SK-N-DZ (cell line): ENCODE measurements at regions not wholly inside any gene's neighbourhood (a gene's known extent, or its start where the extent isn't known, plus 50 kb on each side); places are given as distances from the start of the nearest gene placed in this dataset.

Source experiments
- DNase-seq: peaks from one replicate; pipeline ENCODE4 v3.0.0-alpha.2; 2015; ENCODE audit warnings: low spot score

DNA sequence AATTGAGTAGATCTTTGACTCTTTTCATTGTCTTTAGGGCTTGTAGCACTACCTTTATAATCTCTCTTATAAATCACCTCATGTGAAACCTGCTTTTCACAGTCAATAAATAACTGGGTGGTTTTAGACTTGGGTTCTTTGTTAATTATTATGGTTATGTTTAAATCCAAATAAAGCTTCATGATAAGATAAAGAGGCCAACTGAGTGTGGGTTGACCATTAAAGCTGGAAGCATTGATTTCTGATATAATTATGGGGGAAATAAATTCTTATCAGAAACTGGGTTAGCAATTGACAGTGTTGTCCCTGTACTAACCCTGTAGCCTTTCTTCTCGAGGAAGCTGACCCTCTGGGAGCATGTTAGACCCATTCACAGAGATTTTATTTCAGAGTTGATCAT lies 384.7 kb upstream of the LCORL start:
- no peak for DNase-seq

DNA sequence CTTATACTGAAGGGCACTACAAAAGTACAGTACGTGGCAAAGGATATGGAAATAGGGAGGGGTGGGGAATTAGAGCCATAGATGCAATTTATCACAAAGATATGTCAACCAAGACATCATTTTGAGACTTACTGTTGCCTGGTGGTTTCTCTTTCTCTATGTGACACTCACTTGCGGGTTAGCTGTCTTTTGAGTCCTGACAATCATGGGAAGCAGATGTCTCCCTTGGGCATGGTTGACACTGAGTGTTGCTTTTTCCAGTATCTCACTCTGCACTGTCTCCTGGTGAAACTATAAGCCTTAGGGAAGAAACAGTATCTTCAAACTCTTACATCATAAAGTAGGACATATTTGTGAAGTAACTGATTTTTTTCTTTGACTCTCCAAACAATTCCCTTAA lies 383.5 kb upstream of the LCORL start:
- DNase-seq, result no peak

DNA sequence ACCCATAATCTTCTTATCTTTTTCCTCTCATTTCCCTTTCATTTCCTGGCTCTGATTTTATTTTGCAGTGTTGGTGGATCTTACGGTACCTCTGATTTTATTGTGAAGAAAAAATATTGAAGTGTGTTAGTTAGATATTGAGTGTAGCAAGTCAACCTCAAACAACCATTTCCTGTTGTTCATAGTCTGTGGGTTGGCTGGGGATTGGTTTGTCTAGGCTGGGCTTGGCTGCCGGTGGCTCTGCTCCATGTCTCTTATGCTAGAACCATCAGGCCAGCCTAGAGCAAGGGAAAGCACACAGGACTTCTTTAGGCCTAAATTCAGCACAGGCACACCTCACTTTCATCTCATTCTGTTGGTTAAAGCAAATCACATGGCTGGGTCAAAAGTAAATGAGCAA lies 383.1 kb upstream of the LCORL start:
- DNase-seq, result no peak

DNA sequence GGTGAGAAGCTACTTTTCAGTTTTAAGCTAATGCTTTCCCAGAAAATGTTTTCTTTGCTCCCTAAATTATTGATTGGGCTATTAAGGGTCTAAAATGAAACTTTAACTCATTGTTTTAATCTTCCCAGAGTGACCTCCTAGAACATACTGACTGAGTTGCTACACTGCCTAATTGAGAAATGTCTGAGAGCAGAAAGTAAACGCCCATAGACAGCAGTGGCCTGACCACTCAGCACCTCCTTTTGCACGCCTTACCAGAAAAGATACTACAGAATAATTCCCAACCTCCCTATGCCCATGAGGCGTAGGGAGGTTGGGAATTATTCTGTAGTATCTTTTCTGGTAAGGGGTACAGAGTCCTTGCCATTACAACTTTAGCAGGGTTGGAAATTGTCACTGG lies 381.8 kb upstream of the LCORL start:
- no peak for DNase-seq

DNA sequence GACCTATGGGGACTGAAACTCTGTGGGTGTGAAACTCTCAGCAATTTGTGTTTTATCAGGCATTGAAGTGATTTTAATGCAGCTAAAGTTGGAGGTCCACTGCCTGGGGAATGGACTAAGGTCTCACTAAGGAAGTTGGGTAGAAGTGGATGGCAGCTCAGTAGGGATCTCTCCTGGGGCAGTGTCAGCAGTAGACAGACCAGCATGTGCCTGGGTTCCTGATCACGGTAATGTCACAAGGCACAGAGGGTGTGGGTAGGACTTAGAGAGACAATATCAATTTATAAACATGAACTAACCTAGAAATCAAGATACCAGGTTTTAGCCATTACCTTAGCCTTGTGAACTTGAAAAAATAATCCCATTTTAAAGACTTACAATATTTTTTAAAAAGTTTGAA lies 380.3 kb upstream of the LCORL start:
- no peak for DNase-seq

- no peak for DNase-seq
Observed at GRCh38 chr4:18401425-18401824, 379.9 kb upstream of the LCORL start.

DNA sequence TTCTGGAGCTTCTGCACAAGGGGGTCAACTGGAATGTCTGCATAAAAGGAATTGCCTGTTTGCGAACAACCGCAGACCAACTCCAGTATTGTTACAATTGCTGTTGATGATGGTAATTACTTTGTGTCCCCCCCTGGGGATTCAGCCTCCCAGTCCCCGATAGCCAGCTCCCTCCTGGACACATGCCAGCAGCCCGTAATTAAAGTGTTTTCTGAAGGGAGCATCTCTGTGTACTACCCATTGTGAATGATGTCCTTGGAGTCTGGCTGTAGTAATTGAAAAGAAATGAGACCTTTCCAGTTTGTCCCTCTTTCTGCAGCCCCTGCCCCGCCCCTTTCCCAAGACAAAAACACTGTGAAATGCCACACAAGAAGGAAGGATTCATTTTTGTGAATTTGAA lies 377.1 kb upstream of the LCORL start:
- peak; percentile 26 for DNase-seq

GRCh38 chr4:18397681-18398390 lies 376.3 kb upstream of the LCORL start:
- DNase-seq, result peak; percentile 1

DNA sequence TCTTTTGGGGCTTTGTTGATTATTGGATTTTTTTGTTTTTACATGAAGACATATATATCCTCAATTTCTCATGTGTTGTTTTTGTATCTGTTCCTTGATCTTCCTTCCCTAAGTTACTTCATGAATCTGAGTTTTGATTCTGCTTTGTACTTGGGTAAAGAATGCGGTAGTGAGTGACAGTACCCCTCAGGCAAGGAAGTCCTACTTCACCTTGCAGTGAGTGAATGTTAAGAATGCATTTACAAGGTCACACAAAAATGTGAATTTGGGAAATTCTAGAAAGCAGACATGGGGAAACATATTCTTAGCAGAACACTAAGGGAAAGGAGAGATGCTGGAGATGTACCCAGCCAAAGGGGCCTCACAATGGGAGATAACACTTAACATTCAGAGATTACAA lies 373.1 kb upstream of the LCORL start:
- DNase-seq, result no peak

DNA sequence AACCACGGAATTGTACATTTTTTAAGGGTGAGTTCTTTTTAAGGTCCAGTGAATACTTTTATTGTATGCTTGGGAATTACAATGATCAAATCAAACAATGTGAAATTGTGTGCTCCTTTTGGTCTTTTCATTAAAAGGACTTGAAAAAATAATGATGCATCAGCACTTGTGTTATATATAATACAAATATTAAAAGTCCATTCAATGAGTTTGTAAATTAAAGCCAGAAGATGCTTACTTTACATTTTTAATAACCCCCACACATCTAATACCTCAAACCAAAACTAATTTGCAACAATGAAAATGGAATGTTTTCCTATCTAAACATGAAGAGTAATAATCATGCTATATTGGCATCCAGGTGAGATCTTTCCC lies 369.8 kb upstream of the LCORL start:
- DNase-seq, result no peak

- DNase-seq, result no peak
Observed at GRCh38 chr4:18390655-18391353, 369.2 kb upstream of the LCORL start.

GRCh38 chr4:18389115-18389514 lies 367.6 kb upstream of the LCORL start:
- DNase-seq, result no peak

DNA sequence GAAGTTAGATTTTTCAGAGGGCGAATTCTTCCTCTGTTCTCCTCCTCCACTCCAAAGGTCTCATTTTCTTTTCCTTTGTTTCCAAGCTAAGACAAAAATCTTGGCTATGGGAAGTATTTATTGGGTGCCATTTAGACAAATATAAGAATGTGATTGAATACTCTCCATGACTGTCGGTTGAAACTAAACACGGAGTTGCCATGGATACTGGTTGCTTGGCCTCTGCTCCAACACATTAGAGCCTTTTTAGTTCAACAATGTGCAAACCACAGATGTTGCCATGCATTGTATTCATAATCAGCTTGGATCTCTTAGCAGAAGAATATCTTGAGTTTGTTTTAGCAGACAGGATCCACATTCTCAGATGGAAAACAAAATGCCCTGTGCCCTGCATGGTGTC lies 366.5 kb upstream of the LCORL start:
- DNase-seq, result no peak

GRCh38 chr4:18381186-18381585 lies 359.6 kb upstream of the LCORL start:
- DNase-seq, result no peak

DNA sequence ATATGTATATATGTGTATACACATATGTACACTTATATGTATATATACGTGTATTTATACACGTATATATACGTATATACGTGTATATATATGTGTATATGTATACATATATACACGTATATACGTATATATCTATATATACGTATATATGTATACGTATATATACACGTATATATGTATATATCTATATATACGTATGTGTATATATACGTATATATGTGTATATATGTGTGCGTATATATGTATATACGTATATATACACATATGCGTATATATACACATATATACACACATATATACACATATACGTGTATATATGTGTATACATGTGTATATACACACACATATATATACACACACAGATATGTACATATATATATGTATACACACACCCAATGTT lies 348.0 kb upstream of the LCORL start:
- DNase-seq, result no peak

DNA sequence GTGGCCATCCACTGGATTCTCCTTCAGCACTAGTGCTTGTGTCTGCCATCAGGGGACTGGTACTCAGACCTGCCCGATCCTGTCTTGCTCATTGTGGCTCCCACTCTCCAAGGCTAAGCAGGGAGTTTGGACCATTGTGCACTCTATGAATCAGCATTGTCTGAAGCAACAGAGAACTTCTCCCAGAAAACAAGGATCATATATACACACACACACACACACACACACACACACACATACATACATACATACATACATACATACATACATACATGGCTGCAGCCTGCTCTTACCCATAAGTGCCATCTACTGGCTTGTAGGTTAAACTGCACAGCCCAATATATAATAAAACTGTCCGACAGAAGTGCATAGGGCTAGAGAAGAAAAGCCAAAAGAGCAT lies 345.3 kb upstream of the LCORL start:
- DNase-seq, result peak; percentile 47

DNA sequence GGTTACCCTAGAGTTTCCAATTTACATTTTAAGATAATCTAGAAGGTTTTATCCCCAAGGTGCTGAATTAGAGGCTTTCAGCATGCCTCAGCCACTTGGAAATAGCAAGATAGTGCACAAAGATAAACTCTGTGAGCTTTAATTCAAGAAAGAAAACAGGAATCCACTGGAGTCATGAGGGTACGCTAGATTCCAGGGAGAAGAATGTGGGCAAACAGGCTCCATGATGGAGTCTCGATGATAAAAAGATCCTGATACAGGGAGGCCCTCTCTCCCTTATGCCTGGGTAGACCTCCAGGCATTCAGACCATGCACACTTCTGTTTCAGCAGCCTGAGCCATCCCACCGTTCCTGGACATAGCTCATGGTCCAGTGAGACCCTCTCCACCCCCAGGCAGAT lies 344.6 kb upstream of the LCORL start:
- DNase-seq, result no peak

- no peak for DNase-seq
Observed at GRCh38 chr4:18343581-18343980, 322.0 kb upstream of the LCORL start.

DNA sequence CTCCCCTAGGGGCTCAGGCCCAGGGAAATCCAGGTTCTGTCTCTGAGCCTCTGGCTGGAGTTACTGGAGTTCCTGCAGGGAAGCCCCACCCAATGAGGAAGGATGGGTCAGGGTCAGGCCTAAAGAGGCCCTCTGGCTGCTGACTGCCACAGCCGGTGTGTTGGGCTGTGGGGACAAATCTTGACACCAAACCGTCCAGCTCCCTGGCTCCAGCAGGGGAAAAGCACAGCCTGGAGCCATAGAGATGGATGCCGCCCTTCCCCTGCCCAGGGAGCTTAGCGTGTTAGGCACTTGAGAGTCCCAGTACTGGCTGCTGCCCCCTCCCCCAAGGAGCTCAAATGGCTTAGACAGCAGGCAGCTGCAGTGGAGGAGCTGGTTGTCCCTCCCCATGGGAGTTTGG lies 321.3 kb upstream of the LCORL start:
- DNase-seq, result no peak

- peak; percentile 72 for DNase-seq
Observed at GRCh38 chr4:18321956-18322530, 300.5 kb upstream of the LCORL start.

GRCh38 chr4:18319431-18319830 lies 297.9 kb upstream of the LCORL start:
- DNase-seq, result no peak

DNA sequence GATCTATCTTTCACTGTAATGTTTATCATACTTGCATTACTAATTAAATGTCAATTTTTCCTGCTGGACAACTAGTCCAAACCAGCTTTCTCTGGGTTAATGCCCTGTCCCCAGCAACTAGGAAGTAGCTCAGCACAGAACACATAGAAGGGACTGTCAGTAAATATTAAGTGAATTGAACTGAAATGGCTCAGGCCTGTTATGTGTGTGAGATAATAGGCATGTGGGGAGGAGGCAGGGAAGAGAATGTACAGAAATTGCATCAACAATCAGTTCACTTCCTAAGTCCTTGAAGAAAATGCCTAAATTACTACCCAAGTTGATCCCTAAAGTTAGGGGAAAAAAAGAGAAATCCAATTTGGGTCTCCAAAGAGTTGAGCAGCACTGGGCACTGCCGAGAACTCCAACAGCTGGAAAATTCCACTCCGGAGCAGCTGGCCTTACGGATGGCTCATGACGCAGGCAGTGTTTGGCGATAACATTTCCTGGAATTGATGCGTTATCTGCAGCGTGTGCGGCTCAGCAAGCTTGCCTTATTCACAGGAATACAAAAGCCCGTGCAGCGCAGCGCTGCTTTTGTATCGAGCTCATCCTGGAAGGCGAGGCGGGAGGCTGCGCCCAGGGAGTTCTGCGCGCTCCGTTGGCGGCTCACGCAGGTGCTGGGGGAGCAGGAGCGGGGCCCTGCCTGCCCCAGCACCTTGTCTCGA lies 297.3 kb upstream of the LCORL start:
- DNase-seq, result peak; percentile 85

DNA sequence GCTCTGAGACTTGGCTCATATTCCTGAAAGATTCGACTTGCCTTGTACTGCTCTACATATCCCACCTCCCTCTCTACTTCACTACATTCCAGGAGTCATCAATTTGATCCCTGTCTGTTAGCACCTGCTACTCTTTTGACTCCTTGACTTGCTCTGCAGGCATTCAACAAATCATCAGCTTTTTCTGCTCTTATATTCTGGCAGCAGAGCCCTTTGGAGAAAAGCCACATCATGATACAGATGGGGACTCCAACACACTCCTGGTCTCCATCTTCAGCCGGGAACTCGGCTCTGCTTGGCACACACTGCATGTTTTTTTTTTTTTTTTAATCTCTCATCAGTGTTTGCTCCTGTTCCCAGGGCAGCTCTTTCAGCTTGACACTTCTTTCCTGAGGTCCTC lies 293.2 kb upstream of the LCORL start:
- DNase-seq, result no peak
